T-helper 2 cell treated with Interferon-gamma antibody and Interleukin-4, amounts not matched to agents 100 ng/mL and 5 ng/mL, for 36 hours (primary cell): ENCODE measurements at regions not wholly inside any gene's neighbourhood (a gene's known extent, or its start where the extent isn't known, plus 50 kb on each side); places are given as distances from the start of the nearest gene placed in this dataset.
"Not testable (repeated sequence)": the region's sequence is repeated elsewhere in the genome, so short reads cannot be mapped to it uniquely, and the experiment has no call there.

ENCODE experiments used
- intact Hi-C: fragments of 100-400 bp; cut with micrococcal nuclease; formaldehyde crosslinking; loops from one replicate; pipeline ENCODE4 v1.15.1; 2023

GRCh38 chr22:48622891-48623545, 1204.7 kb downstream of the BRD1 start:
- intact Hi-C loops, result no loop called here

DNA sequence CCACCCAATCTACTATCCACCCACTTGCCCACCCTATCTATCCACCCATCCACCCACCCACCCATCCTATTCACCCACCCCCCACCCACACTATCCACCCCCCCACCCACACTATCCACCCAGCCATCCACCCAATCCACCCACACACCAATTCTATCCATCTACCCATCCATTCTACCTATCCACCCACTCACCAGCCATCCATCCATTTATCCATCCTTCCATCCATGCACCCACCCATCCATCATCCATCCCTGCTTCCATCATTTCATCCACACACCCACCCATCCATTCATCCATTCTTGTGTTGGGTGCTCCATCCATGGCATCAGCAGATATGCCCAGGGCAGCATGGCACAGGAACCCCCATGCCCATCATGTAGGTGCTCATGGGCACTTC, 1206.6 kb downstream of the BRD1 start:
- intact Hi-C loops, result no loop called here

- intact Hi-C loops, result not testable (repeated sequence)
Observed at GRCh38 chr22:48620460-48620859, 1207.2 kb downstream of the BRD1 start.

DNA sequence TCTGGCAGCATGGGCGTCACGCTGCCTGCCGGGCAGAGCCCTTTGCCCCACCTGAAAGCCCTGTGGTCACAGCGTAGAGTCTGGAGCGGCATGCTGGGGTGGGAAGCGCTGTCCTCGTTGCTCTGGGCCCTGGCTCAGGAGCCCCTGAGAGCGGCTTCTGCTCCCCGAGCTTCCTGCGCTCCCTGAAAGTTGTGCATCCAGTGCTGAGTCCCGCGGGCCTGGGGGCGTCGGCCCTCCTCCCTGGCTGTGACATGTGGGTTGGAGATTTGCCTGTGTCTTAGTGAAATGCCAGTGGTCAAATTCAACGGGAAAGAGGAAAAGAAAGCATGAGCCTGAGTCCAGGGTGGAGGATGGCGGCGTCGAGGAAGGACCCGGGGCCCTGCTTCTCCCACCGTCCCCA, 1208.0 kb downstream of the BRD1 start:
- intact Hi-C loops, result no loop called here

- intact Hi-C loops, result no loop called here
Observed at GRCh38 chr22:48618326-48618725, 1209.3 kb downstream of the BRD1 start.

DNA sequence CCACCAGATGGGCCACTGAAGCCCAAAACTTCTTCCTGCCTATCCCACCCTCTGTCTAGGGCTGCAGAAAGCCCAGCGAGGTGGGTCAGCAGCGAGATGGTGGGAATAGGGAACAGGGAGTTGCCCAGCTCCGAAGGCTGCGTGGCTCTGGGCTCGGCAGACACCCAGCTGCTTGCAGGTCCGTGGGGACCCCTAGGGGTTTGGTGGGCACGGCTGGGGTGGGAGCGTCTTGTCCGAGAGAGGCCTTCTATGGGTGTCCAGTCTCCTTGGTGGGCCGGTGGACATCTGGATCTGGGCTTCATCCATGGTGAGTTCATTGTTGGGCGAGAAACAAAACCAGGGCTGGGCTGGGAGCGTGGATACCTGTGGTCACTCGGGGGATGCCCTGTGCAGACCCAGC, 1211.0 kb downstream of the BRD1 start:
- intact Hi-C loops, result no loop called here

DNA sequence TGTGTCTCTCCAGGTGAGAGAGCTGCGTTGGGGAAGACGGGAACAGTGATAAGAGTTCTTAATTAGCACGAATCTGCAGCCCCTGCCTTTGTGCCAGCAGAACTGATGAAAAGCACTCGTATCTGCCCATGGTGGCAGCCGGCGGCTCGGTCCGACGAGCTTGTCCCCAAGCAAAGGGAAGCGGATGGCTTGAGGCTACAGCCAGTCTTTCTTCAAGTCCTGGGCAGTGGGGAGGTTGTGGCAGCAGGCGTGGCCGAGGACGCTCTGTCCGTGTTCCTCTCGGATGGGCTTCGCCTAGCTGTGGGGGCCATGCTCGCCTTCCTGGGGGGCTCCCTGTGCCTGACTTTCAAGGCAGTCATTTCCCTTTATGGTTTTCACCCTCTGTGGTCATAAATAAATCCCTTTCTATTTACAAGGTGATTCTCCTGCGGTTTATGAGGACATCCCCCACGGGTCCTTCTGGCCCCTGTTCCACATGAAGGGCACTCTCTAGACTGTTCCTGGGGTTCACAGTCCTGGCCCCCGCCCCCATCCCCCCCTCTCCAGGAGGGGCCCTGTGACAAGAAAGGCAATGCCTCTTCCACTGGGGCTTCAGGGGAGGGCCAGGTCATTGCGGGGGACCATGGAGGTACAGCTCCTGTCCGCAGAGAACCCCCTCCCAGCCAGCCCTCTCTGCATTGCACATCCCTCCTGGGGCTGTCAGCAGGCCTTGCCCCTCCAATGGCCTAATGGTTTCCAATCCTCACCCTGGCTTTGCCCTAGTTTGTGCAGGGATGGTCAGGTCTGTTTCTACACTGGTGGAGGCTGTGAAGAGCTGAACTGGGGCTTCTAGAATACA, 1212.3 kb downstream of the BRD1 start:
- intact Hi-C loops, result no loop called here

- intact Hi-C loops, result no loop called here
Observed at GRCh38 chr22:48613566-48614200, 1214.0 kb downstream of the BRD1 start.

DNA sequence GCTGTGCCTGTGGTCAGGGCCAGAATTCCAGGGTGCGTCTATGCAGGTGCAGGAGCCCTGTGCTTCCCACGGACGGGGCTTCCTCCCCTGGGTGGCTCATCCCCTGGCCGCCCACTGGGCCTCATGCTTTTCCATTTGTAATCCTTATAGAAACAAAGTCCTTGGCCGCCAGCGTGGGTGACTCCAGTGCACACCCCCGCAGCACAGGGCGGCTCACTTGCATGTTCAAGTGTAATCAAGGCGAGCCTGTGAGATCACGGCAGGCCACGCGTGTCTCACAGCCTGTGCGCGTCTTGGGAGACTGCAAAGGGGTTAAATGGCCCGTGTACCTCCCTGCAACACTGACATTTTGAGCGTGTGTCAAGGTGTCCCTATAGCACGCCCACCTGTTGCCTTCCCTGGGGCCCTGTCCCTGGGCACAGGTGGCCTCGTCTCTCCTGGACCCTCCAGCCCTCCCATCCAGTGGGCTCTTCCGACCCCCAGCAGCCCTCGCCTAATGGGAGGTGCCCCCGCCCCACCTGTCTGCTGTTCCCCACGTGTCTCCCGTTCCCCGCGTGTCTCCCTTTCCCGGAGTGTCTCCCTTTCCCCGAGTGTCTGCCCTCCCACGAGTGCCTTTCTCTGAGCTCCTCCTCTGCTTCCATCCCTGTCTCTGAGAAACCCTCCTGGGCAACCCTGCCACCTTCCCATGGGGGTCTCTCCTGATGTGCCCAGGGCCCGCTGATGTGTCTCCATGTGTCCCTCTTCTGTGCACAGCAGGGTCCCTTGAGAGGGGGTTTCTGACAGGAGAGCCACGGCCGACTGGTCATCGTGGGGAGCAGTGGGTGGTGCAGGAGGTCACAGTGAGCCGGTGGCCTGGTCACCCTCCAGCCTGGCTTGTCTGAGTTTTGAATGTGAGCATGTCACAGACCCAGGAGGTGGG, 1215.3 kb downstream of the BRD1 start:
- intact Hi-C loops, result no loop called here

GRCh38 chr22:48609279-48609865, 1218.3 kb downstream of the BRD1 start:
- intact Hi-C loops, result no loop called here

GRCh38 chr22:48607901-48608662, 1219.6 kb downstream of the BRD1 start:
- intact Hi-C loops, result no loop called here

- intact Hi-C loops, result no loop called here
Observed at GRCh38 chr22:48606684-48607307, 1220.9 kb downstream of the BRD1 start.

GRCh38 chr22:48605856-48606481, 1221.7 kb downstream of the BRD1 start:
- intact Hi-C loops, result no loop called here

DNA sequence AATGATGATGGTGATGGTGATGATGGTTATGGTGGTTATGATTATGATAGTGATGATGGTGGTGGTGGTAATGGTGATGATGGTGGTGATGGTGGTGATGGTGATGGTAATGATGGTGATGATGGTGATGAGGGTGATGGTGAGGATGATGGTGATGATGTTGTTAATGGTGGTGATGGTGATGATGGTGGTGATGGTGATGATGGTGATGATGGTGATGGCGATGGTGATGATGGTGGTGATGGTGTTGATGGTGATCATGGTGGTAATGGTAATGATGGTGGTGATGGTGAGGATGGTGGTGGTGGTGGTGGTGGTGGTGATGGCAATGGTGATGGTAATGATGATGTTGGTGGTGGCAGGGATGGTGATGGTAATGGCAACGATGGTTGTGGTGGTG, 1222.5 kb downstream of the BRD1 start:
- intact Hi-C loops, result no loop called here

- intact Hi-C loops, result no loop called here
Observed at GRCh38 chr22:48603621-48604320, 1223.9 kb downstream of the BRD1 start.

DNA sequence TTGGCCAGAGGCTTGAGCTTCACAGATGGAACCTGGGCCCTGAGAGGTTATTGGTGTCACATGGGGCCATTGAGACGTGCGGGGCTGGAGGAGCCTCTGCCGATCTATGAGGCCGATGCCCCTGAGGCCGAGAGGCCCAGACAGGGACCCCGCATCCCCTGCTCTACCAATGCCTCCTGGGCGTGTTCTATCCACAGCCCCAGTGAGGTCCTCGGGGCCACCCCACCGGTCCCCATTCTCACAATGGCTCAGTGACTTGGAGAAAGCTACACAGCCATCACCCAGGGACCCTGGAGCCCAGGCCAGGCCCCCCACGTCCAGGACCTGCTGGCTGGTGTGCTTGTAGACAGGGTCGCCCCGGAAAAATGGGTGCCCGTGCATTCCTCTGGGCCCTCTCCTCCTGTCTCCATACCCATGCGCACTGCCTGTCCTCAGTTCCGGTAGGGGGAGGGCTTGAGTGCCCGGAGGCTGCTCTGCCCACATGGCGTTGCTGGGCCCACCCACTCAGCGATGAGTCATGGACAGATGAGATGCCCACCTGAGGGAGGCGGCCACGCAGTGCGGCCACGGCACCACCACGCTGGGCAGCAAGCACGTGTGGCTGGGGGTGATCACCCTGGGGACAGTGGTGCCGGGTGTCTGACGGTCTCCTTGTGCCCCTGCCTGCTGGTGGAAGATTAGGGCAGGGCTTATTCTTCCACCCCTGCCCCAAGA, 1224.7 kb downstream of the BRD1 start:
- intact Hi-C loops, result no loop called here

- intact Hi-C loops, result no loop called here
Observed at GRCh38 chr22:48600681-48601080, 1227.0 kb downstream of the BRD1 start.

GRCh38 chr22:48600171-48600570, 1227.5 kb downstream of the BRD1 start:
- intact Hi-C loops, result no loop called here
